Esophagus squamous epithelium (tissue), 5 donors: ENCODE measurements at regions not wholly inside any gene's neighbourhood (a gene's known extent, or its start where the extent isn't known, plus 50 kb on each side); places are given as distances from the start of the nearest gene placed in this dataset.

ENCODE experiments used
- DNase-seq: peaks from one replicate; lab custom pipeline; 2025; lab: John Stamatoyannopoulos, UW
- H3K27ac ChIP-seq, 4 donors: fragments of 200-600 bp; sonication (generic); one replicate each; pipeline ENCODE4 v1.5.1; 2016 to 2019; ENCODE audit warnings: mild to moderate bottlenecking in 1 of 4
- H3K27me3 ChIP-seq, 4 donors: fragments of 200-600 bp; sonication (generic); 1 replicate in 3 of 4; 2 replicates in 1 of 4; pipeline versions ENCODE4 v1.5.1 to v1.6.0; 2017 to 2021; ENCODE audit warnings: antibody characterized with exemption in 1 of 4
- H3K36me3 ChIP-seq, 3 donors: fragments of 200-600 bp; sonication (generic); one replicate each; pipeline ENCODE4 v1.5.1; 2016 to 2019
- H3K4me1 ChIP-seq, 3 donors: fragments of 200-600 bp; sonication (generic); one replicate each; pipeline ENCODE4 v1.5.1; 2017 to 2019
- H3K4me3 ChIP-seq, 4 donors: fragments of 200-600 bp; sonication (generic); 1 replicate in 3 of 4; 2 replicates in 1 of 4; pipeline ENCODE4 v1.5.1; 2016 to 2019; ENCODE audit warnings: mild to moderate bottlenecking in 2 of 4, moderate library complexity in 1 of 4
- H3K9me3 ChIP-seq, 3 donors: fragments of 200-600 bp; sonication (generic); one replicate each; pipeline ENCODE4 v1.5.1; 2016 to 2019
- POLR2A ChIP-seq, 4 donors: fragments of 450-650 bp; IDR thresholded peaks; one replicate each; pipeline ENCODE4 v1.6.1; 2017; ENCODE audit warnings: antibody characterized with exemption in 4 of 4, mild to moderate bottlenecking in 4 of 4, moderate library complexity in 3 of 4
- WGBS, 2 donors: methylation state at CpG; one replicate each; pipeline ENCODE4 v1.1.5; 2018; 5-methylcytosine and 5-hydroxymethylcytosine counted together
- intact Hi-C: fragments of 100-400 bp; cut with DNase I; formaldehyde crosslinking; loops from one replicate; pipeline ENCODE4 v1.15.0; 2022
- TF ChIP-seq, protein P1 (sequence below), 6 experiments: fragments of 450-650 bp in 4 of 6; fragments of 200-600 bp in 2 of 6; sonication (generic) in 2 of 6; IDR thresholded peaks; one replicate each; pipeline ENCODE4 v1.5.1; 2016 to 2019; ENCODE audit warnings: antibody characterized with exemption in 6 of 6, mild to moderate bottlenecking in 4 of 6, moderate library complexity in 4 of 6
- donor health status: DM: yes; HTN: yes; CAD: no.

DNA sequence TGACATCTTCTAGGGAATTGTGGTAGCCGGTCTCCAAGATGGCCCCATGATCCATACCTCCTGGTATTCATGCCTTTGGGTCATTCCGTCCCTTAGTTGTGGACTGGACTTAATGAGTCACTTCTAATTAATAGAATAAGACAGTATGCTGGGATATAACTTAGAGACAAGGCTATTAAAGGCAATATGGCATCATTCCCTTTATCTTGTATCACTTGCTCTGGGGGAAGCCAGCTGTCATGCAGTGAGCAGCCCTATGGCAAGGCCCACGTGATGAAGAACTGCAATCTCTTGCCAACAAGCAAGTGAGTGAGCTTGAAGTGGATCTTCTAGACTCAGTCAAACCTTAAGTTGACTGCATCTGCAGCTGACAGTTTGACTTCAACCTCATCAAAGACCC is 97.8 kb upstream of the MED13 start:
- Histone ChIP-seq H3K9me3 (no peaks in the 10 kb centered on the region), H3K27ac (no peak overlapping the region), H3K36me3 (no peaks in the 10 kb centered on the region), H3K4me1 (peaks cover 0 to 18% (median 0%) of the 10 kb centered on the region in 3 donors), H3K4me3 (no peak overlapping the region), H3K27me3 (no peaks in the 10 kb centered on the region)
- WGBS, 2 donors, result 72 to 88% methylated on average over 3 of the region's 3 CpGs
- no peak for TF ChIP-seq POLR2A (IDR thresholded peaks at IDR 0.05)
- TF ChIP-seq, protein P1, sequence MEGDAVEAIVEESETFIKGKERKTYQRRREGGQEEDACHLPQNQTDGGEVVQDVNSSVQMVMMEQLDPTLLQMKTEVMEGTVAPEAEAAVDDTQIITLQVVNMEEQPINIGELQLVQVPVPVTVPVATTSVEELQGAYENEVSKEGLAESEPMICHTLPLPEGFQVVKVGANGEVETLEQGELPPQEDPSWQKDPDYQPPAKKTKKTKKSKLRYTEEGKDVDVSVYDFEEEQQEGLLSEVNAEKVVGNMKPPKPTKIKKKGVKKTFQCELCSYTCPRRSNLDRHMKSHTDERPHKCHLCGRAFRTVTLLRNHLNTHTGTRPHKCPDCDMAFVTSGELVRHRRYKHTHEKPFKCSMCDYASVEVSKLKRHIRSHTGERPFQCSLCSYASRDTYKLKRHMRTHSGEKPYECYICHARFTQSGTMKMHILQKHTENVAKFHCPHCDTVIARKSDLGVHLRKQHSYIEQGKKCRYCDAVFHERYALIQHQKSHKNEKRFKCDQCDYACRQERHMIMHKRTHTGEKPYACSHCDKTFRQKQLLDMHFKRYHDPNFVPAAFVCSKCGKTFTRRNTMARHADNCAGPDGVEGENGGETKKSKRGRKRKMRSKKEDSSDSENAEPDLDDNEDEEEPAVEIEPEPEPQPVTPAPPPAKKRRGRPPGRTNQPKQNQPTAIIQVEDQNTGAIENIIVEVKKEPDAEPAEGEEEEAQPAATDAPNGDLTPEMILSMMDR (IDR thresholded peaks at IDR 0.05), result no peak
- no peak for DNase-seq
- intact Hi-C loops, result no loop called here

DNA sequence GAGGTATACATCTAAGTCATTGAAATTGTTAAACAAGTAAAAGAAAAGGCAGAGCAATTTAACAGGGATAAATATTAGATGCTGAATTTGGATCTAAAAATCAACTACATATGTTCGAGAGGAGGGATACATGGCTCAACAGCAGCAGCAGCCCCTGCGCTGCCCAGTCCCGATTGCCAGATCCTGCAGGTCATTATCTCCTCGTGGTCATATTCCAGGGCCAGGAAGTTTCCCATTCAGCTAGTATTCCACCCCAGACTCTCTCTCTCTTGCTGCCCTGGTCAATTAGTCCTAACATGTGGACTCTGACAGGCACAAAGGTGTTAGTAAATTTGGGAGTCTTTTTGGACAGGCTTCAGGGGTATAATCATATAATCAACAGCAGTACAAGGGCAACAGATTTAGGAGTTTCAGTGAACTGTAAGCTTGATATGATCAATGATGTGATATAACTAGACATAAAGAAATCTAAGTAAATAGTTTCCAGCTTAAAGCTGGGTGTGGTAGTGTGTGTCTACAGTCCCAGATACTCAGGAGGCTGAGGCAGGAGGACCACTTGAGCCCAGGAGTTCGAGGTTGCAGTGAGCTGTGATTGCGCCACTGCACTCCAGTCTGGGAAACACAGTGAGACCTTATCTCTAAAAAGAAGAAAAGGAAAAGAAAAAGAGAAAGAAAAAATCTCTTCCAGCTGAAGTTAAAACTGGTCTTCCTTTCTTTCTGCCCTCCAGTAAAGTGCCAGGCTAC is 96.5 kb upstream of the MED13 start:
- intact Hi-C loops, result no loop called here
- Histone ChIP-seq H3K4me1 (peaks cover 0 to 18% (median 0%) of the 10 kb centered on the region in 3 donors), H3K27me3 (no peaks in the 10 kb centered on the region), H3K27ac (no peak overlapping the region), H3K36me3 (no peaks in the 10 kb centered on the region), H3K9me3 (no peaks in the 10 kb centered on the region), H3K4me3 (no peak overlapping the region)
- DNase-seq, result no peak
- WGBS, 2 donors, result 81 to 89% methylated on average over 6 of the region's 6 CpGs
- TF ChIP-seq, protein P1 (IDR thresholded peaks at IDR 0.05), result no peak
- no peak for TF ChIP-seq POLR2A (IDR thresholded peaks at IDR 0.05)

DNA sequence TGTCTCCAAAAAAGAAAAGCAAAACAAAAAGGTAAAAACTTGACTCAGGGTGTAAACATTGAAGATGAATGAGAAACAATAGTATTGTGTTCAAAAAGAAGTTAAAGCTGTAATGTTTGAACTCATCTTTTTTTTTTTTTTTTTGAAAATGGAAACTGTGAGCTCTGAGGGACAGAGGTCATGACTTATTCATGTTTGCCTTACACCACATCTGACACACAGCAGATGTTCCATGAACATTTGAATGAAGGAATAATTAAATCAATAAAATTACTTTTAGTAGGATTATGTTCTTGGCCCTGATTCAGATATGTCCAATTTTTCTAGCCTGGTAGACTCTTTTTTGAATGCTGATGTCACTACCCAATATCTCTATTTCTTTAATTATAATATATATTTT is 95.7 kb upstream of the MED13 start:
- intact Hi-C loops, result no loop called here
- Histone ChIP-seq H3K27me3 (no peaks in the 10 kb centered on the region), H3K36me3 (no peaks in the 10 kb centered on the region), H3K9me3 (no peaks in the 10 kb centered on the region), H3K27ac (no peak overlapping the region), H3K4me1 (peaks cover 0 to 18% (median 0%) of the 10 kb centered on the region in 3 donors), H3K4me3 (no peak overlapping the region)
- TF ChIP-seq POLR2A (IDR thresholded peaks at IDR 0.05), result no peak
- TF ChIP-seq, protein P1 (IDR thresholded peaks at IDR 0.05), result no peak
- no peak for DNase-seq

DNA sequence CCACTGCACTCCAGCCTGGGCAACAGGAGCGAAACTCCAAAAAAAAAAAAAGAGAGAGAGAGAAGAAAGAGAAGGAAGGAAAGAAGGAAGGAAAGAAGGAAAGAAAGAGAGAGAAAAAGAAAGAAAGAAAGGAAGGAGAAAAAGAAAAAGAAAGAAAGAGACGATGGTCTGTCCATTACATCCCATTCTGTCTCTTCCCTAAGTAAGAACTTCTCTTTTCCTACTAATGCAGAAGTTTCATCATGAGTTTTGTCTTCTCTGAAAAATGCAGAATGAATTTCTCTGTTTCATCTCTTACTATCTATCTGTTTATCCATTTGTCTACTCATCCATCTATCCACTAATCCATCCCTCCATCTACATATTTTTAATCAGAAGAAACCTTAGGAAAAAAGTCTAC is 94.9 kb upstream of the MED13 start:
- H3K27me3 ChIP-seq, result no peaks in the 10 kb centered on the region
- H3K4me3 ChIP-seq, result no peak overlapping the region
- WGBS, 2 donors, result 78 to 87% methylated on average over 2 of the region's 2 CpGs
- no peaks in the 10 kb centered on the region for H3K36me3 ChIP-seq
- intact Hi-C loops, result no loop called here
- H3K4me1 ChIP-seq, result peaks cover 0 to 12% (median 0%) of the 10 kb centered on the region in 3 donors
- no peak overlapping the region for H3K27ac ChIP-seq
- DNase-seq, result no peak
- H3K9me3 ChIP-seq, result no peaks in the 10 kb centered on the region
- TF ChIP-seq, protein P1 (IDR thresholded peaks at IDR 0.05), result no peak
- TF ChIP-seq POLR2A (IDR thresholded peaks at IDR 0.05), result no peak

DNA sequence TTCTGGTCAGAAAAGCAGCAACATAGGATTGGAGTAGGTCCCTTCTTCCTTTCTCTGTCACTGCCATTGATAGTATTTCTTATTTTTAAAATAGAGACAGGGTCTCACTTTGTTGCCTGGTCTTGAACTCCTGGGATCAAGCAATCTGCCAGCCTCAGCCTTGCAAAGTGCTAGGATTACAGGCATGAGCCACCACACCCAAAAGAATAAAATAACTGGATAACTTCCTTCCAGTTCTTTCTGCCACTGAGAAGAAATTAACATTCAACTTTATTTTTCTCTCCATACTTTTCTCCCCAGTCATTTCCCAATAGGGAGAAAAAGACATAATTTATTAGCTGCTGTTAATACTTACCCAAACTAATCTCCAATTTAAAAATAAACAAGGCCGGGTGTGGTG is 91.9 kb upstream of the MED13 start:
- TF ChIP-seq, protein P1 (IDR thresholded peaks at IDR 0.05), result no peak
- TF ChIP-seq POLR2A (IDR thresholded peaks at IDR 0.05), result no peak
- WGBS, 2 donors, result 29 to 75% methylated on average over 1 of the region's 1 CpG
- H3K36me3 ChIP-seq, result no peaks in the 10 kb centered on the region
- H3K4me3 ChIP-seq, result no peak overlapping the region
- H3K27me3 ChIP-seq, result peaks cover 0 to 8% (median 0%) of the 10 kb centered on the region in 4 donors
- no peak for DNase-seq
- H3K27ac ChIP-seq, result no peak overlapping the region
- no peaks in the 10 kb centered on the region for H3K9me3 ChIP-seq
- intact Hi-C loops, result no loop called here
- H3K4me1 ChIP-seq, result no peaks in the 10 kb centered on the region
